Right ventricle myocardium inferior (tissue), 1 donor: ENCODE measurements at regions not wholly inside any gene's neighbourhood (a gene's known extent, or its start where the extent isn't known, plus 50 kb on each side); places are given as distances from the start of the nearest gene placed in this dataset.

Experiments
- ATAC-seq: fragments of 200-7000 bp; cut with Tn5 transposase; one replicate; pipeline ENCODE4 v1.9.1; 2020; ENCODE audit warnings: mild to moderate bottlenecking, moderate library complexity
- DNase-seq: peaks from one replicate; pipeline ENCODE4 v3.0.0; 2021; ENCODE audit errors: missing footprints
- intact Hi-C: fragments of 100-400 bp; cut with DNase I; formaldehyde crosslinking; loops from one replicate; pipeline ENCODE4 v1.11.0; 2022
- donor health status: DM: no; HTN: yes; CAD: no; lungs with severe emphysema.

GRCh38 chr16:48442379-48442778 is 57.2 kb upstream of the SIAH1 start:
- intact Hi-C loops, result no loop called here

GRCh38 chr16:48441863-48442279 is 56.7 kb upstream of the SIAH1 start:
- DNase-seq, result no peak
- no peak for ATAC-seq
- intact Hi-C loops, result no loop called here

More at GRCh38 chr16:48442379-48442778, 57.2 kb upstream of the SIAH1 start:
- DNase-seq (no peak), ATAC-seq (no peak)

DNA sequence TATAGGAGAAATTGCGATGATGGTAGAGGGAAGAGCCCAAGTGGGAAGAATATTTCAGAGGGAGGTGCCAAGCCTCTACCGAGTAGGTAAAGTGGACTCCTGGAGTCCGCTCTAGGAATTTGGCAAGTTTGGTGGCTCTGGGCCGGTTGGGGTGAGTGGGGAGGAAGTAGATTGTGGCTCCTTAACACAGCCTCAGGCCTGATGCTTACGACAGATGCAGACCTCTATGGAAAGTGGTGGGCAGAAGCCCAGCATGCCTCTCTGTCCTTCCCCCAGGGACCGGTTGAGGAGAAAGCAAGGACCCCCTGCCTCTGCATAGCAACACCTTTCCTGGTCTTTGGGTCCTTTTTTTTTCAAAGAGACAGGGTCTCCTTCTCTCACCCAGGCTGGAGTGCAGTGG is 55.9 kb upstream of the SIAH1 start:
- intact Hi-C loops, result no loop called here
- ATAC-seq (no peak), DNase-seq (no peak)

DNA sequence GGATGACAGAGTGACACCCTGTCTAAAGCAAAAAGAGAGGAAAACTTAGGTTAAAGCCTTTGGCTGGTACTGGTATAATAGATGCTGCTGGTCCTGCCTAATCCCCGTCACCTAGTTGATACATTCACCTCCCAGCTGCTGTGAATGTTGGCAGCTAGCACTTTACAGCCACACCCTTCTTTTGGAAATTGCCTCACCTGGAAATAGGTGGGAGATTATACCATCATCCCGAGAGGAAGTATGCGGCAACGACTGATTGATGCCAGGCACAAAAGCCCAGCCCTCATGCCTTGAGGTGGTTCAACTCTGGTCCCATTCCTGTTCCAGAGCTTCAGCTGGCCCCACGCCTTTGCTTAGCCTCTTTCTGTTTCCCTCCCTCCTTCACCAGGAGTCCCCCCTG is 53.2 kb upstream of the SIAH1 start:
- no peak for ATAC-seq
- no peak for DNase-seq
- intact Hi-C loops, result no loop called here

DNA sequence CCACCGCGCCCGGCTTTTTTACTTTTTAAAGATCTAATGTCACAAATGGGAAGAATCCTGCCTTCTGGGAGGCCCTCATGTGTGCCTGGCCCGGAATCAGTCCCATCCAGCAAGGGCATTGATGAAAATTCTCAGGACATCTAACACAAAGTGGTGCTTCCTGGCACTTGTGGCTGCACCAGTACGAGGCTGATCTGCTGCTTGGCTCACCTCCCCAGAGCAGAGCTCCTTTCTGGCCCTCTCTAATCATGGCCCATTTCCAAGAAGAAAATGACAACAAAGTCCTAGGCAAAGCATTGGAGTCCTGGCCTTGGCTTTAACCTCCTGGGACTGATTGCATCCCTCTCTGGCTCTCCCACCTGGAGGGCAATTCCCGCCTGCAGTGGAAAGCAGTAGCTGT is 50.7 kb upstream of the SIAH1 start:
- ATAC-seq, result no peak
- intact Hi-C loops, result no loop called here
- DNase-seq, result no peak

- DNase-seq, result no peak
- intact Hi-C loops, result no loop called here
Observed at GRCh38 chr16:48435318-48435680, 50.1 kb upstream of the SIAH1 start.

More at GRCh38 chr16:48435318-48435680, 50.1 kb upstream of the SIAH1 start:
- no peak for ATAC-seq
